Panc1 (cell line): ENCODE measurements at regions not wholly inside any gene's neighbourhood (a gene's known extent, or its start where the extent isn't known, plus 50 kb on each side); places are given as distances from the start of the nearest gene placed in this dataset.

ENCODE experiments used
- ATAC-seq: fragments of 200-7000 bp; cut with Tn5 transposase; 2 replicates; pipeline ENCODE4 v1.9.1; 2020; ENCODE audit warnings: mild to moderate bottlenecking, moderate library complexity
- BruUV-seq: library from RNA; stranded (reverse); fragments of 400-500 nt; replicated peaks from 2 replicates; lab custom pipeline; 2021; lab: Mats Ljungman, UMichigan
- CTCF ChIA-PET: fragments of 300-600 bp; sonication (Branson Sonifier 250); formaldehyde crosslinking; loops from one replicate; lab custom pipeline; 2022; ENCODE audit warnings: antibody characterized with exemption; lab: Charles Lee
- POLR2A ChIA-PET: fragments of 300-600 bp; sonication (Branson Sonifier 250); formaldehyde crosslinking; loops from one replicate; lab custom pipeline; 2022; ENCODE audit warnings: antibody characterized with exemption; lab: Charles Lee
- DNase-seq: peaks from one replicate; pipeline ENCODE4 v3.0.0-alpha.2; 2010; ENCODE audit warnings: low read depth, low spot score
- H3K27ac ChIP-seq: 2 replicates; pipeline ENCODE4 v1.5.1; 2011; ENCODE audit warnings: mild to moderate bottlenecking, low read length, inconsistent platforms
- H3K27me3 ChIP-seq: fragments of 200-500 bp; sonication (Bioruptor generic); 2 replicates; pipeline ENCODE4 v1.6.0; 2014; ENCODE audit warnings: low read length, inconsistent platforms; ENCODE audit not compliant: control insufficient read depth, insufficient read depth
- H3K36me3 ChIP-seq: fragments of 200-500 bp; sonication (Bioruptor generic); 2 replicates; pipeline ENCODE4 v1.5.1; 2014; ENCODE audit warnings: inconsistent platforms, mild to moderate bottlenecking, low read length, moderate library complexity; ENCODE audit not compliant: control insufficient read depth, insufficient read depth
- H3K4me1 ChIP-seq: 2 replicates; pipeline ENCODE4 v1.5.1; 2011; ENCODE audit warnings: inconsistent platforms, mild to moderate bottlenecking, low read length, moderate library complexity; ENCODE audit not compliant: control insufficient read depth, insufficient read depth
- H3K4me3 ChIP-seq, 2 experiments: 2 replicates each; pipeline ENCODE4 v1.5.1; 2011 to 2012; ENCODE audit warnings: low read depth in 2 of 2, low read length in 2 of 2, mild to moderate bottlenecking in 2 of 2, inconsistent platforms in 1 of 2, moderate library complexity in 1 of 2
- H3K9me3 ChIP-seq: fragments of 200-500 bp; sonication (Bioruptor generic); 2 replicates; pipeline ENCODE4 v1.5.1; 2014; ENCODE audit warnings: low read depth, mild to moderate bottlenecking, inconsistent platforms, low read length, moderate library complexity; ENCODE audit not compliant: control insufficient read depth, insufficient read depth
- CTCF ChIP-seq: fragments of 450-650 bp; IDR thresholded peaks from 2 replicates; pipeline ENCODE4 v1.5.1; 2017; ENCODE audit warnings: mild to moderate bottlenecking
- POLR2AphosphoS5 ChIP-seq: IDR thresholded peaks from 2 replicates; pipeline ENCODE4 v1.6.1; 2012; ENCODE audit warnings: mild to moderate bottlenecking, low read depth, low read length, moderate library complexity
- REST ChIP-seq, 2 experiments: IDR thresholded peaks; 2 replicates each; pipeline ENCODE4 v1.6.1; 2011 to 2012; ENCODE audit warnings: low read depth in 2 of 2, control low read depth in 1 of 2, low read length in 1 of 2, mild to moderate bottlenecking in 1 of 2, moderate library complexity in 1 of 2; ENCODE audit not compliant: insufficient read depth in 1 of 2
- SIN3A ChIP-seq: IDR thresholded peaks from 2 replicates; pipeline ENCODE4 v1.6.1; 2012; ENCODE audit warnings: low read depth, mild to moderate bottlenecking, low read length, moderate library complexity, borderline replicate concordance; ENCODE audit not compliant: insufficient read depth
- TCF7L2 ChIP-seq: IDR thresholded peaks from 2 replicates; pipeline ENCODE4 v1.6.1; 2011; ENCODE audit warnings: mild to moderate bottlenecking, low read depth, low read length, inconsistent platforms
- in situ Hi-C: cut with HindIII; loops from 2 replicates; pipeline ENCODE4 v1.10.0; 2016; ENCODE audit warnings: low sequenced_read_pairs, low pct_unique_long_range_greater_than_20kb
- intact Hi-C: fragments of 100-400 bp; cut with micrococcal nuclease; formaldehyde crosslinking; loops from one replicate; pipeline ENCODE4 v1.10.0; 2022; ENCODE audit not compliant: unreplicated experiment

- DNase-seq = no peak
- no peak for ATAC-seq
- Histone ChIP-seq H3K27ac (no peak overlapping the region), H3K27me3 (peaks cover 15% of the 10 kb centered on the region), H3K4me3 (no peak overlapping the region), H3K4me1 (no peaks in the 10 kb centered on the region), H3K36me3 (no peaks in the 10 kb centered on the region), H3K9me3 (no peaks in the 10 kb centered on the region)
- no TSS peak for BruUV-seq
- intact Hi-C loops (no loop called here), in situ Hi-C loops (no loop called here)
- TF ChIP-seq TCF7L2 (no peak), SIN3A (no peak), POLR2AphosphoS5 (no peak), CTCF (no peak), REST (IDR thresholded peaks at IDR 0.05; ENCODE audit: insufficient read depth in 1 of 2, low read depth in 2 of 2, low read length in 1 of 2) (no peak)
- ChIA-PET POLR2A (interaction anchor here (0.6 kb wide), 1 partner anchor 711 kb away, joined by 19 read pairs; no protein-coding TSS in a partner anchor), CTCF (no interaction called here)
These were observed 126.5 kb downstream of the GALR1 start for GRCh38 chr18:77376043-77376732.

GRCh38 chr18:77376733-77377094 is 127.1 kb downstream of the GALR1 start:
- no peak for ATAC-seq
- in situ Hi-C loops (no loop called here), intact Hi-C loops (no loop called here)
- no peak for TF ChIP-seq REST (IDR thresholded peaks at IDR 0.05; ENCODE audit: insufficient read depth in 1 of 2, low read depth in 2 of 2, low read length in 1 of 2)
- TF ChIP-seq SIN3A = no peak
- TF ChIP-seq POLR2AphosphoS5 = no peak
- TF ChIP-seq TCF7L2 = no peak
- TF ChIP-seq CTCF = no peak
- Histone ChIP-seq H3K4me3 (no peak overlapping the region), H3K4me1 (no peaks in the 10 kb centered on the region), H3K27ac (no peak overlapping the region), H3K27me3 (peaks cover 15% of the 10 kb centered on the region), H3K36me3 (no peaks in the 10 kb centered on the region), H3K9me3 (no peaks in the 10 kb centered on the region)
- CTCF ChIA-PET = no interaction called here
- BruUV-seq = no TSS peak
- POLR2A ChIA-PET = no interaction called here
- DNase-seq = no peak
